ENCODE measurements at regions not wholly inside any gene's neighbourhood (a gene's known extent, or its start where the extent isn't known, plus 50 kb on each side); places are given as distances from the start of the nearest gene placed in this dataset.

- no peaks in the 10 kb centered on the region for H3F3A ChIP-seq (ENCODE audit: insufficient read depth, low read length)
- no peak overlapping the region for H3K4me2 ChIP-seq (ENCODE audit: low read depth, low read length)
- no peak overlapping the region for H3K27ac ChIP-seq (ENCODE audit: low read length)
- H3K9me3 ChIP-seq (replicated peaks; ENCODE audit: insufficient read depth, low read length) = no peaks in the 10 kb centered on the region
- no peaks in the 10 kb centered on the region for H3K79me2 ChIP-seq (ENCODE audit: low read length)
- no peaks in the 10 kb centered on the region for H4K20me1 ChIP-seq (ENCODE audit: insufficient read depth, low read length)
- H3K4me1 ChIP-seq (ENCODE audit: low read length) = no peaks in the 10 kb centered on the region
- TF ChIP-seq EZH2 (optimal IDR thresholded peaks at IDR 0.05; ENCODE audit: low read depth, low read length) (no peak), CTCF (IDR thresholded peaks at IDR 0.05; ENCODE audit: low read length) (no peak), EZH2phosphoT487 (IDR thresholded peaks at IDR 0.05; ENCODE audit: low read length) (no peak)
- no peak overlapping the region for H3K4me3 ChIP-seq (ENCODE audit: low read length)
- H3K9me2 ChIP-seq (replicated peaks; ENCODE audit: insufficient read depth, low read length) = no peaks in the 10 kb centered on the region
- no peaks in the 10 kb centered on the region for H3K36me3 ChIP-seq (replicated peaks; ENCODE audit: insufficient read depth, low read length)
- H3K9ac ChIP-seq (ENCODE audit: low read length) = no peak overlapping the region
- no peak overlapping the region for H2AFZ ChIP-seq (ENCODE audit: low read length)
- no peak for DNase-seq
- no peaks in the 10 kb centered on the region for H3K27me3 ChIP-seq (replicated peaks; ENCODE audit: insufficient read depth, low read length)
These were observed 51.6 kb upstream of the MYL2 start for GRCh38 chr12:110971936-110972335.

- H4K20me1 ChIP-seq (ENCODE audit: insufficient read depth, low read length) = no peaks in the 10 kb centered on the region
- H3F3A ChIP-seq (ENCODE audit: insufficient read depth, low read length) = no peaks in the 10 kb centered on the region
- H3K9me2 ChIP-seq (replicated peaks; ENCODE audit: insufficient read depth, low read length) = no peaks in the 10 kb centered on the region
- H3K4me2 ChIP-seq (ENCODE audit: low read depth, low read length) = no peak overlapping the region
- no peaks in the 10 kb centered on the region for H3K79me2 ChIP-seq (ENCODE audit: low read length)
- H3K27ac ChIP-seq (ENCODE audit: low read length) = no peak overlapping the region
- H2AFZ ChIP-seq (ENCODE audit: low read length) = no peak overlapping the region
- H3K27me3 ChIP-seq (replicated peaks; ENCODE audit: insufficient read depth, low read length) = no peaks in the 10 kb centered on the region
- no peak for DNase-seq
- H3K9ac ChIP-seq (ENCODE audit: low read length) = no peak overlapping the region
- H3K9me3 ChIP-seq (replicated peaks; ENCODE audit: insufficient read depth, low read length) = no peaks in the 10 kb centered on the region
- TF ChIP-seq EZH2 (optimal IDR thresholded peaks at IDR 0.05; ENCODE audit: low read depth, low read length) = no peak
- no peaks in the 10 kb centered on the region for H3K4me1 ChIP-seq (ENCODE audit: low read length)
- no peaks in the 10 kb centered on the region for H3K36me3 ChIP-seq (replicated peaks; ENCODE audit: insufficient read depth, low read length)
- H3K4me3 ChIP-seq (ENCODE audit: low read length) = no peak overlapping the region
These were observed 51.0 kb upstream of the MYL2 start for GRCh38 chr12:110971189-110971920.

All from MM.1S (cell line).